ENCODE measurements at regions not wholly inside any gene's neighbourhood (a gene's known extent, or its start where the extent isn't known, plus 50 kb on each side); places are given as distances from the start of the nearest gene placed in this dataset.

- DNase-seq, result no peak
These were observed 83.0 kb downstream of the FZD10 start for GRCh38 chr12:130245251-130245650.

GRCh38 chr12:130246560-130246959, 84.3 kb downstream of the FZD10 start:
- Mint-ChIP-seq H3K27ac (no peak overlapping the region), H3K4me1 (no peaks in the 10 kb centered on the region), H3K9me3 (peaks cover 7% of the 10 kb centered on the region in 2 donors), H3K36me3 (no peaks in the 10 kb centered on the region), H3K27me3 (peaks cover 0 to 3% of the 10 kb centered on the region in 2 donors), H3K4me3 (no peak overlapping the region)
- ATAC-seq (replicated peaks) (no peak), DNase-seq (no peak)

More at GRCh38 chr12:130245251-130245650, 83.0 kb downstream of the FZD10 start:
- Mint-ChIP-seq H3K9me3 (peaks cover 7% of the 10 kb centered on the region in 2 donors), H3K4me3 (no peak overlapping the region), H3K27me3 (peaks cover 0 to 3% of the 10 kb centered on the region in 2 donors), H3K27ac (no peak overlapping the region), H3K4me1 (no peaks in the 10 kb centered on the region), H3K36me3 (no peaks in the 10 kb centered on the region)
- no peak for ATAC-seq (replicated peaks)

GRCh38 chr12:130247634-130248237, 85.5 kb downstream of the FZD10 start:
- Mint-ChIP-seq H3K9me3 (peaks cover 5 to 7% of the 10 kb centered on the region in 2 donors), H3K4me1 (no peaks in the 10 kb centered on the region), H3K27me3 (peaks cover 0 to 3% of the 10 kb centered on the region in 2 donors), H3K36me3 (no peaks in the 10 kb centered on the region), H3K27ac (no peak overlapping the region), H3K4me3 (no peak overlapping the region)
- ATAC-seq (replicated peaks), result no peak
- DNase-seq, result no peak

GRCh38 chr12:130249376-130249775, 87.1 kb downstream of the FZD10 start:
- peaks cover 7 to 11% of the 10 kb centered on the region in 2 donors for H3K9me3 Mint-ChIP-seq
- H3K4me3 Mint-ChIP-seq, result no peak overlapping the region
- DNase-seq (no peak), ATAC-seq (replicated peaks) (no peak)
- H3K36me3 Mint-ChIP-seq, result no peaks in the 10 kb centered on the region
- no peaks in the 10 kb centered on the region for H3K4me1 Mint-ChIP-seq
- H3K27ac Mint-ChIP-seq, result no peak overlapping the region
- H3K27me3 Mint-ChIP-seq, result peaks cover 0 to 3% of the 10 kb centered on the region in 2 donors

DNA sequence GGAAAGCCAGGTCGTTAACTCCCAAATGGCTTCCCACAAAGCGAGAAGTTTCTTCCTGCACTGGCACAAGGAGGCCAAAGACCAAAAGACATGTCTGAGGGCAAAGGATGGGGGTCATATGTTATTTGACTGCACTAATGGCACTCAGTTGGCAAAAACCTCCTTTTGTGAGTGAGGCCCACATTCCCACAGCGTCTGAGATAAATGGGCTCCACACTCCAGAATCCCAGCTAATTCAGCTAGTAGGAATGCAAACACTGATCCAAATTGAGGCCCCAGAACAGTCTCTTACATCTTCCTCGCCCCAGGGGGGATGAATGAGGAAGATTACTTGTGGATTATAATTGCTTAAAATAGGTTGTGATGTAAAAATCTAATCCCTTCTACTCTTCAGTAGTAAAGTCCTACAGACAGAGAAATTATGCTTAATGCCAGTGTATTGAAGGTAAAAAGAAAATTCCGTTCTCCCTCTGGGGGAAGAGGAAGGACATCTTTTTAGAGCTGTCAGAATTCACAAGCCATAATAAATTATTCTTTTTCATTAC, 86.4 kb upstream of the PIWIL1 start:
- Mint-ChIP-seq H3K27me3 (peaks cover 0 to 3% of the 10 kb centered on the region in 2 donors), H3K4me3 (no peak overlapping the region), H3K27ac (no peak overlapping the region), H3K9me3 (peaks cover 11 to 12% of the 10 kb centered on the region in 2 donors), H3K4me1 (no peaks in the 10 kb centered on the region), H3K36me3 (no peaks in the 10 kb centered on the region)
- DNase-seq (no peak), ATAC-seq (replicated peaks) (no peak)

GRCh38 chr12:130253866-130254265, 83.8 kb upstream of the PIWIL1 start:
- Mint-ChIP-seq H3K36me3 (no peaks in the 10 kb centered on the region), H3K4me1 (no peaks in the 10 kb centered on the region), H3K27ac (no peak overlapping the region), H3K9me3 (peaks cover 4 to 7% of the 10 kb centered on the region in 2 donors), H3K4me3 (no peak overlapping the region), H3K27me3 (no peaks in the 10 kb centered on the region)
- DNase-seq, result no peak
- no peak for ATAC-seq (replicated peaks)

DNA sequence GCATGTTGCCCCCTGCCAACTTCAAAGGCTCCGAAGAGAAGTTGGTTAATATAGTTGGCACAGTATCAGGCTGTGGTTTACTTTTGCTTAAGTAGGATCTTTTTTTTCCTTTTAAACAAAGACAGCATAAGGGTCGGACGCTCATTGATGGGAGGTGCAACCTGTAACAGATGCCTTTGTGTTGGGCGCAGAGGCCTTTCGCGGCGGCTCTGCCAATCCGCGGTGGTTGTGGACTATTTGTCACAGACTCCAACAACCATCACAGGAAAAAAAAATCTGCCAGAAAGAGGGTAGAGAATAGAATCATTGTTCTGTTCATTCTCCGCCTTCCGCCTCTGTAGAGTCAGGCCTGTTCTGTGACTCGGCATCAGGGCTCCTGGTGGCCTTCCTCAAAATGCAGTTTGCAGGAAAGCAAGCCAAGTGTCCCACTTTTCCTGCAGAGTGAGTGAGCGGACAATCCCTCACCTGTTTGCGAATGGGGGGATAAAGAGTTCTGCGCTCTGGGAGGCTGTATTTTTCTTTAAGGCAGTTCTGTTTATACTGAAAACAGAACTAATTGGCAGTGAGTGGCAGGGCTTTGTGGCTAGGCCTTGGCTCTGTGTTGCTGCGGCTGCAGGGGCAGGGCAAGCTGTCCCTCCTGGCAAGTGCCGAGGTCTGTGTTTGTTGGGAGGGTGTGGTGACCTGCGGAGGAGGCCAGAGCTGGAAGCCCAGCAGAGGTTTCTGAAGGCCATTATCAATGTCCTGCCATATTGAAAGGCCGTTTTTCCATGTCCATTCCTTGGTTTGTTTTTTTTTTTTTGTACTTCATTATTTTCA, 83.0 kb upstream of the PIWIL1 start:
- no peak for DNase-seq
- no peak overlapping the region for H3K4me3 Mint-ChIP-seq
- no peaks in the 10 kb centered on the region for H3K27me3 Mint-ChIP-seq
- H3K27ac Mint-ChIP-seq, result no peak overlapping the region
- ATAC-seq (replicated peaks), result no peak
- no peaks in the 10 kb centered on the region for H3K36me3 Mint-ChIP-seq
- H3K4me1 Mint-ChIP-seq, result no peaks in the 10 kb centered on the region
- peaks cover 4 to 7% of the 10 kb centered on the region in 2 donors for H3K9me3 Mint-ChIP-seq

- peaks cover 3 to 4% of the 10 kb centered on the region in 2 donors for H3K9me3 Mint-ChIP-seq
- ATAC-seq (replicated peaks) (no peak), DNase-seq (no peak)
- no peaks in the 10 kb centered on the region for H3K27me3 Mint-ChIP-seq
- no peaks in the 10 kb centered on the region for H3K4me1 Mint-ChIP-seq
- H3K27ac Mint-ChIP-seq, result no peak overlapping the region
- no peaks in the 10 kb centered on the region for H3K36me3 Mint-ChIP-seq
- H3K4me3 Mint-ChIP-seq, result no peak overlapping the region
These were observed 78.8 kb upstream of the PIWIL1 start for GRCh38 chr12:130258863-130259262.

- ATAC-seq (replicated peaks), result no peak
- no peaks in the 10 kb centered on the region for H3K27me3 Mint-ChIP-seq
- no peaks in the 10 kb centered on the region for H3K36me3 Mint-ChIP-seq
- no peaks in the 10 kb centered on the region for H3K4me1 Mint-ChIP-seq
- H3K27ac Mint-ChIP-seq, result no peak overlapping the region
- H3K9me3 Mint-ChIP-seq, result peaks cover 1 to 5% of the 10 kb centered on the region in 2 donors
- no peak overlapping the region for H3K4me3 Mint-ChIP-seq
- DNase-seq, result no peak
These were observed 74.7 kb upstream of the PIWIL1 start for GRCh38 chr12:130263025-130263424.

DNA sequence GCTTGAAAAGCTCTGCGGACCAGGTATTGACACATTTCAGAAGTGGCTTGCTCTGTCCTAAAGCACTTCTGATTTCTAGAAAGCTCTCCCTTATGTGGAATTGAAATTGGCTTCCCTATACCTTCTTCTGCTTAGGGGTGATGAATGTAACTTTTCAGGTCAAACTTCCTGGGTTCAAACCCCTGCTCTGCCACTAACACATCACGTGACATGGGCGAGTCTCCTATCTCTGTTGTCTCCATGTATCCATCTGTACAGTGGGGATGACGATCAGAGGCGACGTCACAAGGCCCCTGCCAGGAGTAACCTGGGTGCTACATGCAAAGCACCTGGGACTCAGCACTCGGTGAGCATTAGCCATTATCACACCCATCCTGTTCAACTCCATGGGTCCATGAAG, 73.7 kb upstream of the PIWIL1 start:
- H3K36me3 Mint-ChIP-seq, result no peaks in the 10 kb centered on the region
- H3K27me3 Mint-ChIP-seq, result no peaks in the 10 kb centered on the region
- DNase-seq (no peak), ATAC-seq (replicated peaks) (no peak)
- no peaks in the 10 kb centered on the region for H3K4me1 Mint-ChIP-seq
- H3K9me3 Mint-ChIP-seq, result peaks cover 1 to 5% of the 10 kb centered on the region in 2 donors
- H3K27ac Mint-ChIP-seq, result no peak overlapping the region
- no peak overlapping the region for H3K4me3 Mint-ChIP-seq

GRCh38 chr12:130266751-130267150, 70.9 kb upstream of the PIWIL1 start:
- H3K4me3 Mint-ChIP-seq, result no peak overlapping the region

GRCh38 chr12:130280231-130280630, 57.5 kb upstream of the PIWIL1 start:
- Mint-ChIP-seq H3K36me3 (no peaks in the 10 kb centered on the region), H3K27me3 (peaks cover 4 to 16% of the 10 kb centered on the region in 2 donors), H3K9me3 (peaks cover 6 to 19% of the 10 kb centered on the region in 2 donors), H3K4me1 (no peaks in the 10 kb centered on the region), H3K4me3 (no peak overlapping the region), H3K27ac (no peak overlapping the region)
- peak; percentile 3 for DNase-seq
- ATAC-seq (replicated peaks), result peak; percentile 71 to 89

More at GRCh38 chr12:130266751-130267150, 70.9 kb upstream of the PIWIL1 start:
- Mint-ChIP-seq H3K4me1 (no peaks in the 10 kb centered on the region), H3K27me3 (no peaks in the 10 kb centered on the region), H3K9me3 (peaks cover 4 to 5% of the 10 kb centered on the region in 2 donors), H3K27ac (no peak overlapping the region), H3K36me3 (no peaks in the 10 kb centered on the region)
- ATAC-seq (replicated peaks), result no peak
- DNase-seq, result no peak

GRCh38 chr12:130280742-130281141, 56.9 kb upstream of the PIWIL1 start:
- Mint-ChIP-seq H3K27me3 (peaks cover 4 to 16% of the 10 kb centered on the region in 2 donors), H3K4me3 (no peak overlapping the region), H3K4me1 (no peaks in the 10 kb centered on the region), H3K9me3 (peaks cover 6 to 19% of the 10 kb centered on the region in 2 donors), H3K36me3 (no peaks in the 10 kb centered on the region), H3K27ac (no peak overlapping the region)
- ATAC-seq (replicated peaks), result no peak
- no peak for DNase-seq

GRCh38 chr12:130281153-130281799, 56.4 kb upstream of the PIWIL1 start:
- Mint-ChIP-seq H3K4me1 (no peaks in the 10 kb centered on the region), H3K27ac (no peak overlapping the region), H3K9me3 (peaks cover 6 to 19% of the 10 kb centered on the region in 2 donors), H3K27me3 (peaks cover 4 to 16% of the 10 kb centered on the region in 2 donors), H3K36me3 (no peaks in the 10 kb centered on the region), H3K4me3 (peak overlapping the region in 1 of 2 donors; percentile 39)
- ATAC-seq (replicated peaks) (peak in 1 of 2 donors; percentile 41), DNase-seq (no peak)
